ENCODE measurements at regions not wholly inside any gene's neighbourhood (a gene's known extent, or its start where the extent isn't known, plus 50 kb on each side); places are given as distances from the start of the nearest gene placed in this dataset.

- DNase-seq (ENCODE audit: low spot score) (no peak), ATAC-seq (no peak), FAIRE-seq (no peak)
- no peaks in the 10 kb centered on the region for H3K36me3 ChIP-seq (replicated peaks in 1 of 2; ENCODE audit: control insufficient read depth in 1 of 2, insufficient read depth in 2 of 2, low read length in 2 of 2)
- no peaks in the 10 kb centered on the region for H3K79me2 ChIP-seq (ENCODE audit: insufficient read depth, low read length)
- H3K4me3 ChIP-seq (replicated peaks in 1 of 3; ENCODE audit: insufficient read depth in 1 of 3, low read depth in 2 of 3, low read length in 3 of 3): no peak overlapping the region
- no peak for TF ChIP-seq SMAD1 (CRISPR knock-in tag; IDR thresholded peaks at IDR 0.05; ENCODE audit: borderline replicate concordance, low read depth)
- TF ChIP-seq ZNF530 (CRISPR knock-in tag; IDR thresholded peaks at IDR 0.05; ENCODE audit: low read depth): no peak
- no peak for TF ChIP-seq NCOA5 (CRISPR knock-in tag; IDR thresholded peaks at IDR 0.05)
- TF ChIP-seq, protein P1, sequence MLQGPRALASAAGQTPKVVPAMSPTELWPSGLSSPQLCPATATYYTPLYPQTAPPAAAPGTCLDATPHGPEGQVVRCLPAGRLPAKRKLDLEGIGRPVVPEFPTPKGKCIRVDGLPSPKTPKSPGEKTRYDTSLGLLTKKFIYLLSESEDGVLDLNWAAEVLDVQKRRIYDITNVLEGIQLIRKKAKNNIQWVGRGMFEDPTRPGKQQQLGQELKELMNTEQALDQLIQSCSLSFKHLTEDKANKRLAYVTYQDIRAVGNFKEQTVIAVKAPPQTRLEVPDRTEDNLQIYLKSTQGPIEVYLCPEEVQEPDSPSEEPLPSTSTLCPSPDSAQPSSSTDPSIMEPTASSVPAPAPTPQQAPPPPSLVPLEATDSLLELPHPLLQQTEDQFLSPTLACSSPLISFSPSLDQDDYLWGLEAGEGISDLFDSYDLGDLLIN (CRISPR knock-in tag; IDR thresholded peaks at IDR 0.05; ENCODE audit: borderline replicate concordance): no peak
- TF ChIP-seq, protein P2, sequence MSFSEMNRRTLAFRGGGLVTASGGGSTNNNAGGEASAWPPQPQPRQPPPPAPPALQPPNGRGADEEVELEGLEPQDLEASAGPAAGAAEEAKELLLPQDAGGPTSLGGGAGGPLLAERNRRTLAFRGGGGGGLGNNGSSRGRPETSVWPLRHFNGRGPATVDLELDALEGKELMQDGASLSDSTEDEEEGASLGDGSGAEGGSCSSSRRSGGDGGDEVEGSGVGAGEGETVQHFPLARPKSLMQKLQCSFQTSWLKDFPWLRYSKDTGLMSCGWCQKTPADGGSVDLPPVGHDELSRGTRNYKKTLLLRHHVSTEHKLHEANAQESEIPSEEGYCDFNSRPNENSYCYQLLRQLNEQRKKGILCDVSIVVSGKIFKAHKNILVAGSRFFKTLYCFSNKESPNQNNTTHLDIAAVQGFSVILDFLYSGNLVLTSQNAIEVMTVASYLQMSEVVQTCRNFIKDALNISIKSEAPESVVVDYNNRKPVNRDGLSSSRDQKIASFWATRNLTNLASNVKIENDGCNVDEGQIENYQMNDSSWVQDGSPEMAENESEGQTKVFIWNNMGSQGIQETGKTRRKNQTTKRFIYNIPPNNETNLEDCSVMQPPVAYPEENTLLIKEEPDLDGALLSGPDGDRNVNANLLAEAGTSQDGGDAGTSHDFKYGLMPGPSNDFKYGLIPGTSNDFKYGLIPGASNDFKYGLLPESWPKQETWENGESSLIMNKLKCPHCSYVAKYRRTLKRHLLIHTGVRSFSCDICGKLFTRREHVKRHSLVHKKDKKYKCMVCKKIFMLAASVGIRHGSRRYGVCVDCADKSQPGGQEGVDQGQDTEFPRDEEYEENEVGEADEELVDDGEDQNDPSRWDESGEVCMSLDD (CRISPR knock-in tag; IDR thresholded peaks at IDR 0.05; ENCODE audit: borderline replicate concordance): no peak
- no peaks in the 10 kb centered on the region for H3K9me3 ChIP-seq (ENCODE audit: low read length)
- in situ Hi-C loops (cut with HindIII; ENCODE audit: extremely low pct_ligation_motif_present, low pct_unique_long_range_greater_than_20kb) (no loop called here), intact Hi-C loops (cut with micrococcal nuclease; ENCODE audit: unreplicated experiment) (no loop called here)
- H3K27ac ChIP-seq (ENCODE audit: extremely low read length, insufficient read depth, low read length): no peak overlapping the region
- CTCF ChIA-PET (ENCODE audit: low intra/inter-chr PET ratio, low total read pairs): no interaction called here
- 2% methylated on average over 3 of the region's 4 CpGs for WGBS (ENCODE audit: low lambda C conversion rate)
- H2AFZ ChIP-seq (ENCODE audit: low read length): no peak overlapping the region
- H3K27me3 ChIP-seq (ENCODE audit: control insufficient read depth in 1 of 2, insufficient read depth in 2 of 2, low read length in 2 of 2): no peaks in the 10 kb centered on the region
- H4K20me1 ChIP-seq (ENCODE audit: insufficient read depth, low read length): no peaks in the 10 kb centered on the region
- H3K9ac ChIP-seq (ENCODE audit: insufficient read depth, low read depth, low read length): no peak overlapping the region
- H3K4me2 ChIP-seq (ENCODE audit: low read depth, low read length): no peak overlapping the region
- H3K4me1 ChIP-seq (ENCODE audit: insufficient read depth, low read length): no peaks in the 10 kb centered on the region
- no TSS peak for BruUV-seq (replicated peaks)
- POLR2A ChIA-PET: no interaction called here
Observed at GRCh38 chr4:10371869-10372471, 85.3 kb downstream of the ZNF518B start.
